ENCODE measurements at regions not wholly inside any gene's neighbourhood (a gene's known extent, or its start where the extent isn't known, plus 50 kb on each side); places are given as distances from the start of the nearest gene placed in this dataset.

GRCh38 chr12:90020014-90020413, 311.4 kb upstream of the ATP2B1 start:
- Histone ChIP-seq H3K27ac (no peak overlapping the region), H3K9me3 (no peaks in the 10 kb centered on the region), H3K27me3 (replicated peaks in 1 of 7) (no peaks in the 10 kb centered on the region), H3K4me1 (no peaks in the 10 kb centered on the region), H3K36me3 (no peaks in the 10 kb centered on the region), H3K4me3 (no peak overlapping the region)
- intact Hi-C loops (cut with DNase I; ENCODE audit: low total_unique reads) = no loop called here
- WGBS, 5 donors = 88 to 96% (median 94%) methylated on average over 1 of the region's 1 CpG
- TF ChIP-seq, protein P1, sequence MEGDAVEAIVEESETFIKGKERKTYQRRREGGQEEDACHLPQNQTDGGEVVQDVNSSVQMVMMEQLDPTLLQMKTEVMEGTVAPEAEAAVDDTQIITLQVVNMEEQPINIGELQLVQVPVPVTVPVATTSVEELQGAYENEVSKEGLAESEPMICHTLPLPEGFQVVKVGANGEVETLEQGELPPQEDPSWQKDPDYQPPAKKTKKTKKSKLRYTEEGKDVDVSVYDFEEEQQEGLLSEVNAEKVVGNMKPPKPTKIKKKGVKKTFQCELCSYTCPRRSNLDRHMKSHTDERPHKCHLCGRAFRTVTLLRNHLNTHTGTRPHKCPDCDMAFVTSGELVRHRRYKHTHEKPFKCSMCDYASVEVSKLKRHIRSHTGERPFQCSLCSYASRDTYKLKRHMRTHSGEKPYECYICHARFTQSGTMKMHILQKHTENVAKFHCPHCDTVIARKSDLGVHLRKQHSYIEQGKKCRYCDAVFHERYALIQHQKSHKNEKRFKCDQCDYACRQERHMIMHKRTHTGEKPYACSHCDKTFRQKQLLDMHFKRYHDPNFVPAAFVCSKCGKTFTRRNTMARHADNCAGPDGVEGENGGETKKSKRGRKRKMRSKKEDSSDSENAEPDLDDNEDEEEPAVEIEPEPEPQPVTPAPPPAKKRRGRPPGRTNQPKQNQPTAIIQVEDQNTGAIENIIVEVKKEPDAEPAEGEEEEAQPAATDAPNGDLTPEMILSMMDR (IDR thresholded peaks at IDR 0.05 in 8 of 11, conservative IDR thresholded peaks at IDR 0.05 in 3 of 11) = no peak
- no peak for TF ChIP-seq POLR2AphosphoS5 (IDR thresholded peaks at IDR 0.05)
- no peak for TF ChIP-seq POLR2A (IDR thresholded peaks at IDR 0.05)
- no peak for DNase-seq

GRCh38 chr12:90017316-90017715, 308.7 kb upstream of the ATP2B1 start:
- Histone ChIP-seq H3K4me3 (no peak overlapping the region), H3K9me3 (no peaks in the 10 kb centered on the region), H3K36me3 (no peaks in the 10 kb centered on the region), H3K27ac (no peak overlapping the region), H3K4me1 (peaks cover 0 to 5% (median 0%) of the 10 kb centered on the region in 6 donors), H3K27me3 (replicated peaks in 1 of 7) (no peaks in the 10 kb centered on the region)
- no peak for DNase-seq
- 71 to 93% (median 76%) methylated on average over 2 of the region's 2 CpGs for WGBS, 5 donors
- intact Hi-C loops (cut with DNase I; ENCODE audit: low total_unique reads) = no loop called here
- TF ChIP-seq POLR2A (IDR thresholded peaks at IDR 0.05) (no peak), POLR2AphosphoS5 (IDR thresholded peaks at IDR 0.05) (no peak)
- TF ChIP-seq, protein P1 (IDR thresholded peaks at IDR 0.05 in 8 of 11, conservative IDR thresholded peaks at IDR 0.05 in 3 of 11) = no peak

- Histone ChIP-seq H3K27me3 (replicated peaks in 1 of 7) (no peaks in the 10 kb centered on the region), H3K36me3 (no peaks in the 10 kb centered on the region), H3K4me1 (peaks cover 0 to 5% (median 0%) of the 10 kb centered on the region in 6 donors), H3K27ac (no peak overlapping the region), H3K4me3 (no peak overlapping the region), H3K9me3 (no peaks in the 10 kb centered on the region)
- no peak for TF ChIP-seq POLR2AphosphoS5 (IDR thresholded peaks at IDR 0.05)
- no peak for TF ChIP-seq POLR2A (IDR thresholded peaks at IDR 0.05)
- TF ChIP-seq, protein P1 (IDR thresholded peaks at IDR 0.05 in 8 of 11, conservative IDR thresholded peaks at IDR 0.05 in 3 of 11) = no peak
- WGBS, 5 donors = 57 to 93% (median 76%) methylated on average over 1 of the region's 1 CpG
- intact Hi-C loops (cut with DNase I; ENCODE audit: low total_unique reads) = no loop called here
- no peak for DNase-seq
Measured at GRCh38 chr12:90015228-90015627, 306.6 kb upstream of the ATP2B1 start.

GRCh38 chr12:90013409-90013808, 304.8 kb upstream of the ATP2B1 start:
- no peaks in the 10 kb centered on the region for H3K36me3 ChIP-seq
- no peaks in the 10 kb centered on the region for H3K27me3 ChIP-seq (replicated peaks in 1 of 7)
- no peak for TF ChIP-seq POLR2A (IDR thresholded peaks at IDR 0.05)
- TF ChIP-seq, protein P1 (IDR thresholded peaks at IDR 0.05 in 8 of 11, conservative IDR thresholded peaks at IDR 0.05 in 3 of 11) = peak in 8 of 11 experiments; percentile 19 to 52 (median 32)
- intact Hi-C loops (cut with DNase I; ENCODE audit: low total_unique reads) = no loop called here
- no peaks in the 10 kb centered on the region for H3K9me3 ChIP-seq
- no peak for DNase-seq
- no peak overlapping the region for H3K27ac ChIP-seq
- no peak overlapping the region for H3K4me3 ChIP-seq
- peaks cover 0 to 5% (median 0%) of the 10 kb centered on the region in 6 donors for H3K4me1 ChIP-seq

Measured in spleen (tissue), 11 donors.